NB4 (cell line): ENCODE measurements at regions not wholly inside any gene's neighbourhood (a gene's known extent, or its start where the extent isn't known, plus 50 kb on each side); places are given as distances from the start of the nearest gene placed in this dataset.

Experiments
- DNase-seq: peaks from one replicate; pipeline ENCODE4 v3.0.0; 2010; ENCODE audit warnings: low read depth
- H3K4me3 ChIP-seq: one replicate; pipeline ENCODE4 v1.5.1; 2011; ENCODE audit warnings: mild to moderate bottlenecking, low read depth, low read length, moderate library complexity
- CTCF ChIP-seq: IDR thresholded peaks from one replicate; pipeline ENCODE4 v1.5.1; 2012; ENCODE audit warnings: low read depth, low read length
- MAX ChIP-seq: IDR thresholded peaks from 2 replicates; pipeline ENCODE4 v1.6.1; 2011; ENCODE audit warnings: low read depth, low read length
- MYC ChIP-seq: IDR thresholded peaks from 2 replicates; pipeline ENCODE4 v1.6.1; 2011; ENCODE audit warnings: low read depth, low read length
- POLR2A ChIP-seq: IDR thresholded peaks from 2 replicates; pipeline ENCODE4 v1.6.1; 2011; ENCODE audit warnings: mild to moderate bottlenecking; ENCODE audit not compliant: insufficient read length; ENCODE audit errors: extremely low read depth

GRCh38 chr9:13508681-13509080, 229.2 kb upstream of the MPDZ start:
- TF ChIP-seq MYC: no peak
- DNase-seq: no peak
- H3K4me3 ChIP-seq: no peak overlapping the region

GRCh38 chr9:13508086-13508485, 228.6 kb upstream of the MPDZ start:
- no peak overlapping the region for H3K4me3 ChIP-seq
- TF ChIP-seq POLR2A (no peak), MYC (no peak), CTCF (no peak), MAX (no peak)
- no peak for DNase-seq

- no peak for TF ChIP-seq POLR2A
- TF ChIP-seq CTCF: no peak
- no peak for TF ChIP-seq MAX
- no peak for TF ChIP-seq MYC
- DNase-seq: no peak
Observed at GRCh38 chr9:13505797-13506196, 226.3 kb upstream of the MPDZ start.

GRCh38 chr9:13503599-13503998, 224.1 kb upstream of the MPDZ start:
- no peak overlapping the region for H3K4me3 ChIP-seq
- no peak for TF ChIP-seq POLR2A
- no peak for TF ChIP-seq CTCF
- TF ChIP-seq MAX: no peak
- TF ChIP-seq MYC: no peak

More at GRCh38 chr9:13505797-13506196, 226.3 kb upstream of the MPDZ start:
- H3K4me3 ChIP-seq: no peak overlapping the region

GRCh38 chr9:13502484-13502883, 223.0 kb upstream of the MPDZ start:
- TF ChIP-seq POLR2A (no peak), CTCF (no peak), MYC (no peak), MAX (no peak)
- DNase-seq: no peak
- H3K4me3 ChIP-seq: no peak overlapping the region

More at GRCh38 chr9:13503599-13503998, 224.1 kb upstream of the MPDZ start:
- no peak for DNase-seq

- no peak overlapping the region for H3K4me3 ChIP-seq
- TF ChIP-seq MYC (no peak), MAX (no peak)
- no peak for DNase-seq
Observed at GRCh38 chr9:13501018-13501417, 221.5 kb upstream of the MPDZ start.

GRCh38 chr9:13500034-13500433, 220.5 kb upstream of the MPDZ start:
- no peak overlapping the region for H3K4me3 ChIP-seq
- DNase-seq: no peak
- TF ChIP-seq POLR2A (no peak), MAX (no peak), CTCF (no peak), MYC (no peak)
